NB4 (cell line): ENCODE measurements at regions not wholly inside any gene's neighbourhood (a gene's known extent, or its start where the extent isn't known, plus 50 kb on each side); places are given as distances from the start of the nearest gene placed in this dataset.

Experiments used
- DNase-seq: peaks from one replicate; pipeline ENCODE4 v3.0.0; 2010; ENCODE audit warnings: low read depth
- H3K4me3 ChIP-seq: one replicate; pipeline ENCODE4 v1.5.1; 2011; ENCODE audit warnings: mild to moderate bottlenecking, low read depth, low read length, moderate library complexity
- MYC ChIP-seq: IDR thresholded peaks from 2 replicates; pipeline ENCODE4 v1.6.1; 2011; ENCODE audit warnings: low read depth, low read length
- POLR2A ChIP-seq: IDR thresholded peaks from 2 replicates; pipeline ENCODE4 v1.6.1; 2011; ENCODE audit warnings: mild to moderate bottlenecking; ENCODE audit not compliant: insufficient read length; ENCODE audit errors: extremely low read depth
- TF ChIP-seq, protein P1 (sequence below): IDR thresholded peaks from one replicate; pipeline ENCODE4 v1.5.1; 2012; ENCODE audit warnings: low read depth, low read length
- TF ChIP-seq, protein P2 (sequence below): IDR thresholded peaks from 2 replicates; pipeline ENCODE4 v1.6.1; 2011; ENCODE audit warnings: low read depth, low read length

DNA sequence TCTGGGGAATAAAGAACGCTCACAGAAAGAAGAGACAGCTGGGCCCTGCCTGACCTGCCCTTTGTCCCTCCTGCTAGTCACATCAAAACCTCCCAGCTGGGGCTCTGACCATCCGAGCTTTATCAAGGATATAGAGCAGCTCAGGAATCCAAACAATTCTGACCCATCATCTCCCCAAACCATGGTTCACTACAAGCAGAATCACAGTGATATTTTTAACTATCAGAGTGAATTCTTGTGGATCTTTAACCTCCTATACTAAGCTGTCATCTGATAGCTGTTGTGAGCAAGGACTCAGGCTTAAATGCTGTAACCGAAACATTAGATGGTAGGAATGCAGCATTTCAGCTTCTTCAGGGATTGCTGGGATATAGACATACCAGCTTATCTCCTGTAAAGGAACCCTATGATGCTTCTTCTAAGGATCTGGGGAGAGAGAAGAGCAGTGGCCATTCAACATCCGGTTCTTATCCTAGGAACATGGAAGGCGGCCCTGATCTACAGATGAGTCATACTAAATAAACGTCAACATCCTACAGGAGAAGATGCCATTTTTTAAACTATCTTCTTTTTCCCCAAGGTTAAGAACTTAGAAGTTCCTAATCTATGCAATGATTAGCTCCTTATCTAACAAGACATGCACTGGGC lies 84.7 kb upstream of the AKIP1 start:
- H3K4me3 ChIP-seq, result no peak overlapping the region
- TF ChIP-seq, protein P1, sequence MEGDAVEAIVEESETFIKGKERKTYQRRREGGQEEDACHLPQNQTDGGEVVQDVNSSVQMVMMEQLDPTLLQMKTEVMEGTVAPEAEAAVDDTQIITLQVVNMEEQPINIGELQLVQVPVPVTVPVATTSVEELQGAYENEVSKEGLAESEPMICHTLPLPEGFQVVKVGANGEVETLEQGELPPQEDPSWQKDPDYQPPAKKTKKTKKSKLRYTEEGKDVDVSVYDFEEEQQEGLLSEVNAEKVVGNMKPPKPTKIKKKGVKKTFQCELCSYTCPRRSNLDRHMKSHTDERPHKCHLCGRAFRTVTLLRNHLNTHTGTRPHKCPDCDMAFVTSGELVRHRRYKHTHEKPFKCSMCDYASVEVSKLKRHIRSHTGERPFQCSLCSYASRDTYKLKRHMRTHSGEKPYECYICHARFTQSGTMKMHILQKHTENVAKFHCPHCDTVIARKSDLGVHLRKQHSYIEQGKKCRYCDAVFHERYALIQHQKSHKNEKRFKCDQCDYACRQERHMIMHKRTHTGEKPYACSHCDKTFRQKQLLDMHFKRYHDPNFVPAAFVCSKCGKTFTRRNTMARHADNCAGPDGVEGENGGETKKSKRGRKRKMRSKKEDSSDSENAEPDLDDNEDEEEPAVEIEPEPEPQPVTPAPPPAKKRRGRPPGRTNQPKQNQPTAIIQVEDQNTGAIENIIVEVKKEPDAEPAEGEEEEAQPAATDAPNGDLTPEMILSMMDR, result no peak
- TF ChIP-seq, protein P2, sequence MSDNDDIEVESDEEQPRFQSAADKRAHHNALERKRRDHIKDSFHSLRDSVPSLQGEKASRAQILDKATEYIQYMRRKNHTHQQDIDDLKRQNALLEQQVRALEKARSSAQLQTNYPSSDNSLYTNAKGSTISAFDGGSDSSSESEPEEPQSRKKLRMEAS, result no peak
- TF ChIP-seq MYC (no peak), POLR2A (no peak)
- no peak for DNase-seq

DNA sequence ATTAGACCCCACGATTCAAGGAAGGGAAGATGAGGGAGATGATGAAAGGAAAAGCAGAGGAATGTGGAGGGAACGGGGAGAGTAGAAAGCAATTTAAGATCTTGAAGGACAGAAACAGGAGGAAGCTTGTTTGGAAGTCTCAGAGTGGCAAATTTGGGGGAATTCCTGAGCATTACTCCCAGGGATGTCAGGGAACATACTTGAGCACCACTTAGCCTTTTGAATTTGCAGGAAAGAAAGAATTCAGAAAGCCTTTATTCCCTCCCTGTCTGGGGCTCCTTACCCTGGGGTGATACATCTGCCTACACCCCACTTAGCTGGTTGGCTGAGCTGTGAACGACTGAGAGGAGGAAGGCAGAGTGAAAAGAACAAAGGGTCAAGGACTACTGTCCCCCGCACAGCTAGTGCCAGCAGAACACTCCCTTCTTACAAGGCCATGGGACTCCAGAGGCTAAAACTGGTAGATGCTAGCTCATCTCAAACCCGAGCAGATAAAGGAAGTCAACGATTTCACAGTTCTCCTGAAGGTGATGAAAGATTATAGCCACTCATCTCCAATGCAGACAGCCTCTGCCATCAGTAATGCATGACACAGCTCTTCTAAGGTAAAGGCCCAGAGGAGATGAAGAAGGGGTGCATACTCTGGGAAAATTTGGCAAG lies 84.0 kb upstream of the AKIP1 start:
- DNase-seq, result peak; percentile 23
- TF ChIP-seq POLR2A (no peak), MYC (no peak)
- TF ChIP-seq, protein P1, result no peak
- TF ChIP-seq, protein P2, result no peak
- H3K4me3 ChIP-seq, result no peak overlapping the region

DNA sequence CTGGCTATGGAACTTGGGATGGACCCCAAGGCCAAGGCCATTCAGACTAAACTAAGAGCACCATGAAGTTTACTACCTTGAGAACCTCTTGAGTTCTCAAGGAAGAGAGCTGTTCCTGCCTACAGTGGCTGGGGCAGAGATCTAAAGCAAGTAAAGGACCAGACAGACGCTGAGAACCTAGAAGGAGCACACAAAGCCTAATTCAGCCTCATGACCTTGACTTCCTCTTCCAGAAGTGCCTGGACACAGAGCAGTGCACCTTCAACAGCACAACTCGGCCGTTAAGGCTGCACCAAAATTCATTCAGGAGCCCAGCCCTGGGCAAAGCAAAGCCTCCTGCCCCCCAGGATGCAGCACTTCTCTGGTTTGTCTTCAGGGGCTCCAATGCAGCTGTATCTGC lies 82.9 kb upstream of the AKIP1 start:
- DNase-seq, result no peak
- no peak overlapping the region for H3K4me3 ChIP-seq
- TF ChIP-seq POLR2A (no peak), MYC (no peak)
- TF ChIP-seq, protein P2, result no peak
- TF ChIP-seq, protein P1, result no peak

DNA sequence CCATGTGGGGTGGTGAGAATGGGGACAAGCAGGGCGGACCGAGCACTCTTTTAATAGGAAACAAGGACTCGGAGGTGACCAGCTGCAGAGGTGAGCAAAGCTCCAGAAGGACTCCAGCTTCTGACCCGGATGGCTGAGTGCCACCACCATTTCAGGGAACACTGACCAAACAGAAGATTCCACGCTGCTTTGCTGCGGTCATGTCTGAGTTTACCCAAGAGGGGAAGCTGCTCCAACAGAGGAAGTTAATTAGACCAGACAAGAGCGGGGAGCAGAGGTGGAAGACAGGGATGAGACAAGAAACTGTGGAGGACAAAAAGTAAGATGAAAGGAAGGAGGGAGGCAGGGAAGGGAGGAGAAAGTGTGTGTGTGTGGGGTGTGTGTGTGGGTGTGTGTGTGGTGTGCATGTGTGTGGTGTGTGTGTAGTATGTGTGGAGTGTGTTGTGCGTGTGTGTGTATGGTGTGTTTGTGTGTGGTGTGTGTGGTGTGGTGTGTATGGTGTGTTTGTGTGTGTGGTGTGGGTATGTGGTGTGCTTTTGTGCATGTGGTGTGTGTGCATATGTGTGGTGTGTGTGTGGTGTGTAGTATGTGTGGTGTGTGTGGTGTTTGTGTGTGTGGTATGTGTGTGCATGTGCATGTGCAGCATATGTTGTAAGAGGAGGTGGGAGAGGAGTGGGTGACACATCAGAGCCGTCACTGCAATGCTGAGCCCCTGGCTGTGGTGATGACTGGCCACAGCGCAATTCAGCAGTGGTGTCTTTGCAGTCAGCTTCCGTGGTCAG lies 82.2 kb upstream of the AKIP1 start:
- no peak for TF ChIP-seq MYC
- H3K4me3 ChIP-seq, result no peak overlapping the region
- peak; percentile 21 for DNase-seq

DNA sequence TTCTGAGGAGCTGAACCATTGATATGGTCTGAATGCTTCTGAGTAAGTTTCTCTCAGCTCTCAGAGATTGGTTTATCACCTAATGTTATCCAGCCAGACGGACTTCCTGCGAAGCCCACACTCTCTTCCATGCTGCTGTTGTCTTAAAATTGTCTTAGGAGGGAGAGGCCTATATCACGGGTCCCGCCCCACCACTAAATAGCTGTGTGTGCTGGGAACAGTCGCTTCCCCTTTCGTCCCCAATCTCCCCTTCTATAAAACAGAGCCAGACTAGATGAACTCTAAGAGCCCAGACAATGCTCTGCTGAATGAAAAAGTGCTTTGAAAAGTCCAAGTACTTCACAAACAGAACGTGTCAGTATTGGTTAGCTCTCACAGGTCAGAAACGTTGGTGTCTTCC lies 81.4 kb upstream of the AKIP1 start:
- TF ChIP-seq, protein P2, result no peak
- TF ChIP-seq MYC, result no peak
- TF ChIP-seq POLR2A, result no peak
- TF ChIP-seq, protein P1, result no peak
- no peak overlapping the region for H3K4me3 ChIP-seq
- no peak for DNase-seq

DNA sequence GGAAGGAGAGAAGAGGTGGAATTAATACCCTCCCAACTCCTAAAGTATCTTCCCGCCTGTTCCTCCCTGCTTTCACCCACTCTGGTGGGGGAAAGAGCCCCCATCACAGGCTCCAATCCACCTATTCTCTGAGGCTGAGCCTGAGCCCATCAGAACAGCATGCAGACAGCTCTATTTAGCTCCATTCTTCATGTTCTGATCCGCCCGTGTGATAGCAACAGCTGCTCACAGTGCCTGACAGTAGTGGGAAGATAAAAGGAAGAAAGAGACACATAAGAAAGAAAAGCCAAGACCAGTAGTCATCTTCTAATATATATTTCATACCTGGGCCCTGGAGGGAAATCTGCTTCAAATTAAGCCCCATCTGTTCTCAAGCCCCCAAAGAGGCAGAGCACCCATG lies 80.3 kb upstream of the AKIP1 start:
- TF ChIP-seq, protein P1, result no peak
- no peak for TF ChIP-seq MYC
- no peak for TF ChIP-seq POLR2A
- TF ChIP-seq, protein P2, result no peak
- no peak overlapping the region for H3K4me3 ChIP-seq
- no peak for DNase-seq
